MM.1S (cell line): ENCODE measurements at regions not wholly inside any gene's neighbourhood (a gene's known extent, or its start where the extent isn't known, plus 50 kb on each side); places are given as distances from the start of the nearest gene placed in this dataset.
"Not testable (repeated sequence)": the region's sequence is repeated elsewhere in the genome, so short reads cannot be mapped to it uniquely, and the experiment has no call there.

Source experiments
- DNase-seq: peaks from one replicate; pipeline ENCODE4 v3.0.0-alpha.2; 2015
- H2AFZ ChIP-seq: fragments of 300-600 bp; sonication (generic); 2 replicates; pipeline ENCODE4 v1.6.0; 2016; ENCODE audit warnings: antibody characterized with exemption, low read length
- H3F3A ChIP-seq: fragments of 300-600 bp; sonication (generic); 2 replicates; pipeline ENCODE4 v1.6.1; 2016; ENCODE audit warnings: mild to moderate bottlenecking, antibody characterized with exemption, low read length, moderate library complexity, mixed read lengths; ENCODE audit not compliant: insufficient read depth
- H3K27ac ChIP-seq: fragments of 300-600 bp; sonication (generic); 2 replicates; pipeline ENCODE4 v1.5.1; 2016; ENCODE audit warnings: mild to moderate bottlenecking, low read length
- H3K27me3 ChIP-seq: fragments of 300-600 bp; sonication (generic); replicated peaks from 2 replicates; pipeline ENCODE4 v1.6.0; 2016; ENCODE audit warnings: low read length; ENCODE audit not compliant: insufficient read depth
- H3K36me3 ChIP-seq: fragments of 300-600 bp; sonication (generic); replicated peaks from 2 replicates; pipeline ENCODE4 v1.6.1; 2016; ENCODE audit warnings: mild to moderate bottlenecking, low read length, mixed read lengths; ENCODE audit not compliant: insufficient read depth
- H3K4me1 ChIP-seq: fragments of 300-600 bp; sonication (generic); 2 replicates; pipeline ENCODE4 v1.6.1; 2016; ENCODE audit warnings: low read length, mixed read lengths
- H3K4me2 ChIP-seq: fragments of 300-600 bp; sonication (generic); 2 replicates; pipeline ENCODE4 v1.6.0; 2016; ENCODE audit warnings: low read depth, low read length
- H3K4me3 ChIP-seq: fragments of 300-600 bp; sonication (generic); 2 replicates; pipeline ENCODE4 v1.5.1; 2016; ENCODE audit warnings: low read length, mixed read lengths
- H3K79me2 ChIP-seq: fragments of 300-600 bp; sonication (generic); 2 replicates; pipeline ENCODE4 v1.6.1; 2016; ENCODE audit warnings: mixed run types, low read length, mixed read lengths
- H3K9ac ChIP-seq: fragments of 300-600 bp; sonication (generic); 2 replicates; pipeline ENCODE4 v1.6.1; 2016; ENCODE audit warnings: low read length, mixed read lengths
- H3K9me2 ChIP-seq: fragments of 300-600 bp; sonication (generic); replicated peaks from 2 replicates; pipeline ENCODE4 v1.6.1; 2016; ENCODE audit warnings: mild to moderate bottlenecking, low read length, mixed read lengths; ENCODE audit not compliant: insufficient read depth
- H3K9me3 ChIP-seq: fragments of 300-600 bp; sonication (generic); replicated peaks from 2 replicates; pipeline ENCODE4 v1.6.1; 2016; ENCODE audit warnings: mild to moderate bottlenecking, low read length, mixed read lengths; ENCODE audit not compliant: insufficient read depth
- H4K20me1 ChIP-seq: fragments of 300-600 bp; sonication (generic); 2 replicates; pipeline ENCODE4 v1.6.1; 2016; ENCODE audit warnings: mild to moderate bottlenecking, low read length, moderate library complexity, mixed read lengths; ENCODE audit not compliant: insufficient read depth
- EZH2 ChIP-seq: fragments of 300-600 bp; sonication (generic); optimal IDR thresholded peaks from 2 replicates; pipeline ENCODE3; 2017; ENCODE audit warnings: low read depth, mild to moderate bottlenecking, antibody characterized with exemption, low read length, mixed read lengths
- EZH2phosphoT487 ChIP-seq: fragments of 300-600 bp; sonication (generic); IDR thresholded peaks from 2 replicates; pipeline ENCODE4 v1.6.1; 2018; ENCODE audit warnings: antibody characterized with exemption, low read length
- TF ChIP-seq, protein P1 (sequence below): fragments of 300-600 bp; sonication (generic); IDR thresholded peaks from 2 replicates; pipeline ENCODE4 v1.5.1; 2016; ENCODE audit warnings: antibody characterized with exemption, low read length, mixed read lengths

DNA sequence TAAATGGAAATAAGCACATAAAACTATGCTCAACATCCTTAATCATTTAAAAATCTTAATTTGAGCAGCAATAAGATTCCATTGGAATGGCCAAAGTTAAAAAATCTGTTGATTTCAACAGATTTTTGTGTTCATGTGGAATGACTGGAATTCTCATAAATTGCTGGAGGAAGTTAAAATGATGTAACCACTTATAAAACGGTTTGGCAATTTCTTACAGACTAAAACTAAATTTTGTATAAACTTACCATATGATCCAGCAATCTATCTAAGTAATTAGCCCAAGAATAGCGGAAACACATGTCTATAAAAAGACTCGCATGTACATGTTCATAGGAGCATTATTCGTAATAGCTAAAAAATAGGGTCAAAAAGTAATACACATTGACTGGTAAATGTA lies 1713.6 kb downstream of the SI start:
- Histone ChIP-seq H3K9ac (no peak overlapping the region), H3K27ac (no peak overlapping the region), H3K36me3 (no peaks in the 10 kb centered on the region), H3K4me2 (no peak overlapping the region), H4K20me1 (no peaks in the 10 kb centered on the region), H3K4me1 (no peaks in the 10 kb centered on the region), H3K4me3 (no peak overlapping the region), H3K27me3 (no peaks in the 10 kb centered on the region), H3K9me2 (no peaks in the 10 kb centered on the region), H2AFZ (no peak overlapping the region), H3K79me2 (no peaks in the 10 kb centered on the region), H3F3A (no peaks in the 10 kb centered on the region), H3K9me3 (no peaks in the 10 kb centered on the region)
- TF ChIP-seq EZH2 (no peak), EZH2phosphoT487 (no peak)
- TF ChIP-seq, protein P1, sequence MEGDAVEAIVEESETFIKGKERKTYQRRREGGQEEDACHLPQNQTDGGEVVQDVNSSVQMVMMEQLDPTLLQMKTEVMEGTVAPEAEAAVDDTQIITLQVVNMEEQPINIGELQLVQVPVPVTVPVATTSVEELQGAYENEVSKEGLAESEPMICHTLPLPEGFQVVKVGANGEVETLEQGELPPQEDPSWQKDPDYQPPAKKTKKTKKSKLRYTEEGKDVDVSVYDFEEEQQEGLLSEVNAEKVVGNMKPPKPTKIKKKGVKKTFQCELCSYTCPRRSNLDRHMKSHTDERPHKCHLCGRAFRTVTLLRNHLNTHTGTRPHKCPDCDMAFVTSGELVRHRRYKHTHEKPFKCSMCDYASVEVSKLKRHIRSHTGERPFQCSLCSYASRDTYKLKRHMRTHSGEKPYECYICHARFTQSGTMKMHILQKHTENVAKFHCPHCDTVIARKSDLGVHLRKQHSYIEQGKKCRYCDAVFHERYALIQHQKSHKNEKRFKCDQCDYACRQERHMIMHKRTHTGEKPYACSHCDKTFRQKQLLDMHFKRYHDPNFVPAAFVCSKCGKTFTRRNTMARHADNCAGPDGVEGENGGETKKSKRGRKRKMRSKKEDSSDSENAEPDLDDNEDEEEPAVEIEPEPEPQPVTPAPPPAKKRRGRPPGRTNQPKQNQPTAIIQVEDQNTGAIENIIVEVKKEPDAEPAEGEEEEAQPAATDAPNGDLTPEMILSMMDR, result no peak
- no peak for DNase-seq

GRCh38 chr3:163362151-163362550 lies 1716.1 kb downstream of the SI start:
- H3K9me3 ChIP-seq, result no peaks in the 10 kb centered on the region

DNA sequence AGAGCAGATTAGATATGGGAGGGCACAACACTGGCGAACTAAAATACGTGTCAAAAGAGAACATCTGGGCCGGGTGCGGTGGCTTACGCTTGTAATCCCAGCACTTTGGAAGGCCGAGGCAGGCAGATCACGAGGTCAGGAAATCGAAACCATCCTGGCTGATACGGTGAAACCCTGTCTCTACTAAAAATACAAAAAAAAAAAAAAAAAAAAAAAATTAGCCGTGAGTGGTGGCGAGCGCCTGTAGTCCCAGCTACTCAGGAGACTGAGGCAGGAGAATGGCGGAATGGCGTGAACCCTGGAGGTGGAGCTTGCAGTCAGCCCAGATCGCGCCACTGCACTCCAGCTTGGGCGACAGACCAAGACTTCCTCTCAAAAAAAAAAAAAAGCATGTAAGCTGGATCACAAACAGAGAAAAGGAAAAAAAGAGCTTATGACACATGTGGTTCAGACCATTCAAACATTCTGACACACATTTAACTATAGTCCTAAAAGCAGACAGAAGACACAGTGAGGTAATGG lies 1716.9 kb downstream of the SI start:
- H3F3A ChIP-seq, H3K4me3 ChIP-seq, H3K9me3 ChIP-seq, H3K4me1 ChIP-seq, H3K27ac ChIP-seq, H3K27me3 ChIP-seq, H3K4me2 ChIP-seq, H3K9ac ChIP-seq, H3K79me2 ChIP-seq, H3K36me3 ChIP-seq, H3K9me2 ChIP-seq, H4K20me1 ChIP-seq, DNase-seq, H2AFZ ChIP-seq: not testable (repeated sequence)

More at GRCh38 chr3:163362151-163362550, 1716.1 kb downstream of the SI start:
- no peaks in the 10 kb centered on the region for H3K9me2 ChIP-seq
- H3K27me3 ChIP-seq, result no peaks in the 10 kb centered on the region
- H4K20me1 ChIP-seq, result no peaks in the 10 kb centered on the region
- H3K9ac ChIP-seq, result no peak overlapping the region
- H3K4me3 ChIP-seq, result no peak overlapping the region
- H3K4me1 ChIP-seq, result no peaks in the 10 kb centered on the region
- H3K36me3 ChIP-seq, result no peaks in the 10 kb centered on the region
- H3K27ac ChIP-seq, result no peak overlapping the region
- TF ChIP-seq, protein P1, result no peak
- TF ChIP-seq EZH2 (no peak), EZH2phosphoT487 (no peak)
- H3K4me2 ChIP-seq, result no peak overlapping the region
- H2AFZ ChIP-seq, result no peak overlapping the region
- H3F3A ChIP-seq, result no peaks in the 10 kb centered on the region
- DNase-seq, result no peak
- no peaks in the 10 kb centered on the region for H3K79me2 ChIP-seq

DNA sequence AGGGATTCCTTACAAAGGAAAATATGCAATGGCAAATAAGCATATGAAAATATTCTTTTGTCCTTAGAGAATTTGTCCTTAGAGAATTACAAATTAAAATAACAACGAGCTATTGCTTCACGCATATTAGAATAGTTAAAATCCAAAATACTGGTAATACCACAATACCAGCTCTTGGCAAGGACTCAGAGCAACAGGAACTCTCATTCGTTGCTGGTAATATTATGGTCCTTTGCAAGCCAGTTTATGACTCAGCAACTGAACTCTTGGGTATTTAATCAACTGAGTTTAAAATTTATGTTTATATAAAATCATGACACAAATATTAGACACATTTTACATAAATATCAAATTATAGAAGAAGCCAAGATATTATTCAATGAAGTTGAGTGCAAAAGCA lies 1730.4 kb downstream of the SI start:
- Histone ChIP-seq H3F3A (no peaks in the 10 kb centered on the region), H3K9ac (no peak overlapping the region), H3K4me3 (no peak overlapping the region), H2AFZ (no peak overlapping the region), H4K20me1 (no peaks in the 10 kb centered on the region), H3K27ac (no peak overlapping the region), H3K9me2 (no peaks in the 10 kb centered on the region), H3K36me3 (no peaks in the 10 kb centered on the region), H3K4me2 (no peak overlapping the region), H3K4me1 (no peaks in the 10 kb centered on the region), H3K27me3 (no peaks in the 10 kb centered on the region), H3K79me2 (no peaks in the 10 kb centered on the region), H3K9me3 (no peaks in the 10 kb centered on the region)
- TF ChIP-seq, protein P1, result no peak
- TF ChIP-seq EZH2, result no peak
- DNase-seq, result no peak
